ENCODE measurements at regions not wholly inside any gene's neighbourhood (a gene's known extent, or its start where the extent isn't known, plus 50 kb on each side); places are given as distances from the start of the nearest gene placed in this dataset.
"Not testable (repeated sequence)": the region's sequence is repeated elsewhere in the genome, so short reads cannot be mapped to it uniquely, and the experiment has no call there.

- Histone ChIP-seq H3K4me3 (no peak overlapping the region), H3K9me3 (no peaks in the 10 kb centered on the region), H3K27me3 (ENCODE audit: low read depth) (peaks cover 14% of the 10 kb centered on the region), H3K4me1 (no peaks in the 10 kb centered on the region), H3K36me3 (replicated peaks) (no peaks in the 10 kb centered on the region)
- DNase-seq (ENCODE audit: low spot score in 2 of 2): no peak
- in situ Hi-C loops (cut with MboI; ENCODE audit: low sequenced_read_pairs): no loop called here
These were observed 139.7 kb upstream of the PITX1 start for GRCh38 chr5:135173662-135174290.

GRCh38 chr5:135172718-135173117, 138.7 kb upstream of the PITX1 start:
- DNase-seq (ENCODE audit: low spot score in 2 of 2): no peak
- Histone ChIP-seq H3K9me3 (no peaks in the 10 kb centered on the region), H3K4me3 (no peak overlapping the region), H3K27me3 (ENCODE audit: low read depth) (peaks cover 18% of the 10 kb centered on the region), H3K36me3 (replicated peaks) (no peaks in the 10 kb centered on the region), H3K4me1 (no peaks in the 10 kb centered on the region)
- in situ Hi-C loops (cut with MboI; ENCODE audit: low sequenced_read_pairs): no loop called here

GRCh38 chr5:135171336-135171735, 137.3 kb upstream of the PITX1 start:
- H3K4me1 ChIP-seq: no peaks in the 10 kb centered on the region
- no peaks in the 10 kb centered on the region for H3K9me3 ChIP-seq
- DNase-seq (ENCODE audit: low spot score in 2 of 2): no peak
- H3K4me3 ChIP-seq: no peak overlapping the region
- H3K27me3 ChIP-seq (ENCODE audit: low read depth): peaks cover 20% of the 10 kb centered on the region
- in situ Hi-C loops (cut with MboI; ENCODE audit: low sequenced_read_pairs): no loop called here
- no peaks in the 10 kb centered on the region for H3K36me3 ChIP-seq (replicated peaks)

GRCh38 chr5:135170500-135170899, 136.5 kb upstream of the PITX1 start:
- Histone ChIP-seq H3K4me3 (no peak overlapping the region), H3K27me3 (ENCODE audit: low read depth) (peaks cover 23% of the 10 kb centered on the region)

GRCh38 chr5:135169753-135170152, 135.7 kb upstream of the PITX1 start:
- H3K4me1 ChIP-seq: no peaks in the 10 kb centered on the region
- no peaks in the 10 kb centered on the region for H3K36me3 ChIP-seq (replicated peaks)
- DNase-seq (ENCODE audit: low spot score in 2 of 2): no peak
- H3K4me3 ChIP-seq: no peak overlapping the region
- peaks cover 23% of the 10 kb centered on the region for H3K27me3 ChIP-seq (ENCODE audit: low read depth)
- in situ Hi-C loops (cut with MboI; ENCODE audit: low sequenced_read_pairs): no loop called here
- no peaks in the 10 kb centered on the region for H3K9me3 ChIP-seq

More at GRCh38 chr5:135170500-135170899, 136.5 kb upstream of the PITX1 start:
- Histone ChIP-seq H3K4me1 (no peaks in the 10 kb centered on the region), H3K9me3 (no peaks in the 10 kb centered on the region), H3K36me3 (replicated peaks) (no peaks in the 10 kb centered on the region)
- DNase-seq (ENCODE audit: low spot score in 2 of 2): no peak
- in situ Hi-C loops (cut with MboI; ENCODE audit: low sequenced_read_pairs): no loop called here

- Histone ChIP-seq H3K36me3 (replicated peaks) (no peaks in the 10 kb centered on the region), H3K4me1 (no peaks in the 10 kb centered on the region), H3K9me3 (no peaks in the 10 kb centered on the region), H3K4me3 (no peak overlapping the region), H3K27me3 (ENCODE audit: low read depth) (peaks cover 21% of the 10 kb centered on the region)
- no peak for DNase-seq (ENCODE audit: low spot score in 2 of 2)
- in situ Hi-C loops (cut with MboI; ENCODE audit: low sequenced_read_pairs): no loop called here
These were observed 133.6 kb upstream of the PITX1 start for GRCh38 chr5:135167634-135168033.

GRCh38 chr5:135164873-135165614, 131.0 kb upstream of the PITX1 start:
- H3K27me3 ChIP-seq (ENCODE audit: low read depth); H3K4me1 ChIP-seq; H3K36me3 ChIP-seq (replicated peaks); in situ Hi-C loops (cut with MboI; ENCODE audit: low sequenced_read_pairs); H3K4me3 ChIP-seq; H3K9me3 ChIP-seq; DNase-seq (ENCODE audit: low spot score in 2 of 2): not testable (repeated sequence)

- Histone ChIP-seq H3K4me1 (no peaks in the 10 kb centered on the region), H3K27me3 (ENCODE audit: low read depth) (peaks cover 9% of the 10 kb centered on the region; the same call in 1 of the 2 replicates), H3K4me3 (no peak overlapping the region), H3K36me3 (replicated peaks) (no peaks in the 10 kb centered on the region), H3K9me3 (0 out of 2 replicates have a peak, but pooled peaks cover 4% of the 10 kb centered on the region)
- in situ Hi-C loops (cut with MboI; ENCODE audit: low sequenced_read_pairs): no loop called here
- DNase-seq (ENCODE audit: low spot score in 2 of 2): no peak
These were observed 129.9 kb upstream of the PITX1 start for GRCh38 chr5:135163964-135164363.

GRCh38 chr5:135163391-135163790, 129.4 kb upstream of the PITX1 start:
- in situ Hi-C loops (cut with MboI; ENCODE audit: low sequenced_read_pairs): no loop called here
- 0 out of 2 replicates have a peak, but pooled peaks cover 4% of the 10 kb centered on the region for H3K9me3 ChIP-seq
- no peak overlapping the region for H3K4me3 ChIP-seq
- no peaks in the 10 kb centered on the region for H3K36me3 ChIP-seq (replicated peaks)
- H3K4me1 ChIP-seq: no peaks in the 10 kb centered on the region
- peaks cover 7% of the 10 kb centered on the region; the same call in 1 of the 2 replicates for H3K27me3 ChIP-seq (ENCODE audit: low read depth)
- no peak for DNase-seq (ENCODE audit: low spot score in 2 of 2)

- DNase-seq (ENCODE audit: low spot score in 2 of 2): no peak
- Histone ChIP-seq H3K9me3 (0 out of 2 replicates have a peak, but pooled peaks cover 4% of the 10 kb centered on the region), H3K4me1 (no peaks in the 10 kb centered on the region), H3K4me3 (no peak overlapping the region), H3K27me3 (ENCODE audit: low read depth) (peaks cover 5% of the 10 kb centered on the region; the same call in 1 of the 2 replicates), H3K36me3 (replicated peaks) (no peaks in the 10 kb centered on the region)
- in situ Hi-C loops (cut with MboI; ENCODE audit: low sequenced_read_pairs): no loop called here
These were observed 128.7 kb upstream of the PITX1 start for GRCh38 chr5:135162661-135163265.

GRCh38 chr5:135161221-135161620, 127.2 kb upstream of the PITX1 start:
- no peak for DNase-seq (ENCODE audit: low spot score in 2 of 2)
- in situ Hi-C loops (cut with MboI; ENCODE audit: low sequenced_read_pairs): no loop called here
- Histone ChIP-seq H3K4me1 (no peaks in the 10 kb centered on the region), H3K36me3 (replicated peaks) (no peaks in the 10 kb centered on the region), H3K27me3 (ENCODE audit: low read depth) (0 out of 2 replicates have a peak, but pooled peaks cover 3% of the 10 kb centered on the region), H3K4me3 (no peak overlapping the region), H3K9me3 (0 out of 2 replicates have a peak, but pooled peaks cover 4% of the 10 kb centered on the region)

GRCh38 chr5:135160036-135160675, 126.1 kb upstream of the PITX1 start:
- Histone ChIP-seq H3K9me3 (0 out of 2 replicates have a peak, but pooled peaks cover 4% of the 10 kb centered on the region), H3K27me3 (ENCODE audit: low read depth) (no peaks in the 10 kb centered on the region), H3K36me3 (replicated peaks) (no peaks in the 10 kb centered on the region), H3K4me3 (no peak overlapping the region), H3K4me1 (no peaks in the 10 kb centered on the region)
- in situ Hi-C loops (cut with MboI; ENCODE audit: low sequenced_read_pairs): no loop called here
- DNase-seq (ENCODE audit: low spot score in 2 of 2): no peak

- H3K4me3 ChIP-seq: no peak overlapping the region
- 0 out of 2 replicates have a peak, but pooled peaks cover 4% of the 10 kb centered on the region for H3K9me3 ChIP-seq
- H3K27me3 ChIP-seq (ENCODE audit: low read depth): no peaks in the 10 kb centered on the region
- no peak for DNase-seq (ENCODE audit: low spot score in 2 of 2)
- H3K36me3 ChIP-seq (replicated peaks): no peaks in the 10 kb centered on the region
- H3K4me1 ChIP-seq: no peaks in the 10 kb centered on the region
- in situ Hi-C loops (cut with MboI; ENCODE audit: low sequenced_read_pairs): no loop called here
These were observed 125.6 kb upstream of the PITX1 start for GRCh38 chr5:135159626-135160025.
